CD4-positive, CD25-positive, alpha-beta regulatory T cell (primary cell): ENCODE measurements at regions not wholly inside any gene's neighbourhood (a gene's known extent, or its start where the extent isn't known, plus 50 kb on each side); places are given as distances from the start of the nearest gene placed in this dataset.

Experiments used
- ATAC-seq, 2 donors: fragments of 150-1000 bp; cut with Tn5 transposase; one replicate each; pipeline ENCODE4 v1.10.0; 2021; ENCODE audit warnings: low read depth in 2 of 2, moderate number of reproducible peaks in 2 of 2, moderate library complexity in 1 of 2
- DNase-seq, 3 donors: peaks; one replicate each; pipeline versions ENCODE4 v3.0.0 to v3.0.0-alpha.2; 2012 to 2022; ENCODE audit warnings: mixed read lengths in 1 of 3
- H3K27ac ChIP-seq: one replicate; pipeline ENCODE4 v1.7.0; 2013; ENCODE audit warnings: mild to moderate bottlenecking, low read length; ENCODE audit not compliant: insufficient read depth, poor library complexity, severe bottlenecking
- H3K27me3 ChIP-seq: one replicate; pipeline ENCODE4 v1.7.0; 2013; ENCODE audit warnings: low read length; ENCODE audit not compliant: control insufficient read depth, insufficient read depth
- H3K36me3 ChIP-seq: one replicate; pipeline ENCODE4 v1.7.0; 2013; ENCODE audit warnings: mild to moderate bottlenecking, low read length, moderate library complexity; ENCODE audit not compliant: control insufficient read depth, insufficient read depth
- H3K4me1 ChIP-seq: 2 replicates; pipeline ENCODE4 v1.7.0; 2013; ENCODE audit warnings: mild to moderate bottlenecking, low read length; ENCODE audit not compliant: insufficient read depth, control insufficient read depth, poor library complexity, severe bottlenecking
- H3K4me3 ChIP-seq: one replicate; pipeline ENCODE4 v1.7.0; 2013; ENCODE audit warnings: low read depth, mild to moderate bottlenecking, low read length, moderate library complexity
- H3K9me3 ChIP-seq, 2 experiments: 1 replicate in 1 of 2; 2 replicates in 1 of 2; pipeline ENCODE4 v1.7.0; 2013; ENCODE audit warnings: low read length in 2 of 2, mild to moderate bottlenecking in 1 of 2, moderate library complexity in 1 of 2; ENCODE audit not compliant: control insufficient read depth in 2 of 2
- H3K27ac Mint-ChIP-seq, 3 donors: one replicate each; pipeline ENCODE4 v1.8.0; 2020 to 2022; ENCODE audit warnings: mild to moderate bottlenecking in 3 of 3, mixed read lengths in 3 of 3, moderate library complexity in 2 of 3
- H3K27me3 Mint-ChIP-seq: one replicate; pipeline ENCODE4 v1.8.0; 2022; ENCODE audit warnings: mild to moderate bottlenecking, mixed read lengths
- H3K36me3 Mint-ChIP-seq: one replicate; pipeline ENCODE4 v1.8.0; 2020; ENCODE audit warnings: mixed read lengths
- H3K4me1 Mint-ChIP-seq, 4 donors: one replicate each; pipeline ENCODE4 v1.8.0; 2020 to 2022; ENCODE audit warnings: mixed read lengths in 4 of 4, mild to moderate bottlenecking in 1 of 4
- H3K4me3 Mint-ChIP-seq, 4 donors: one replicate each; pipeline ENCODE4 v1.8.0; 2020 to 2022; ENCODE audit warnings: mild to moderate bottlenecking in 4 of 4, mixed read lengths in 4 of 4, moderate library complexity in 3 of 4
- H3K9me3 Mint-ChIP-seq, 7 donors: one replicate each; pipeline ENCODE4 v1.8.0; 2020 to 2022; ENCODE audit warnings: mixed read lengths in 7 of 7, mild to moderate bottlenecking in 3 of 7, moderate library complexity in 2 of 7

DNA sequence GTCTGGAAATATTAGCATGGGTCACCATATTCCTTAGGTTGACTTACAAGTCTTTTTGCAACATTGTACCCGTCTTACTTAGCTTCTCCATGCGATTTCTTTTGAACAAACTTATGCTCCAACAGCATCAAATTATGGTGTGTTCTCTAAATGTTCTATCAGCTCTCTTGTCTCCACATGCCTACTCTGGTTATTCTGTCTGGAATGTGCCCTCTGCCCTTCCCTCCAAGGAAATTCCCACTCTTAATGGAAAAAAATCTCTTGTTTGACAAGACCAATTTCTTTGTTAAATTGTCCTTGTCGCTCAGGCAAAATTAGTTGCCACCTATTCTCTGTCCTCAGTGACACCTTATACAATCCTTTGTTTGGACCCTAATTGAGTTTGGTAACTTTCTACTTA, 522.8 kb upstream of the LUZP2 start:
- H3K27ac Mint-ChIP-seq = no peak overlapping the region
- H3K4me1 ChIP-seq = no peaks in the 10 kb centered on the region
- H3K36me3 ChIP-seq = no peaks in the 10 kb centered on the region
- peaks cover 2 to 16% (median 8%) of the 10 kb centered on the region in 7 donors for H3K9me3 Mint-ChIP-seq
- no peaks in the 10 kb centered on the region for H3K27me3 Mint-ChIP-seq
- H3K9me3 ChIP-seq = no peaks in the 10 kb centered on the region
- DNase-seq (no peak), ATAC-seq (no peak)
- no peak overlapping the region for H3K27ac ChIP-seq
- H3K4me3 ChIP-seq = no peak overlapping the region
- H3K4me1 Mint-ChIP-seq = no peaks in the 10 kb centered on the region
- H3K27me3 ChIP-seq = no peaks in the 10 kb centered on the region
- H3K36me3 Mint-ChIP-seq = no peaks in the 10 kb centered on the region
- no peak overlapping the region for H3K4me3 Mint-ChIP-seq

DNA sequence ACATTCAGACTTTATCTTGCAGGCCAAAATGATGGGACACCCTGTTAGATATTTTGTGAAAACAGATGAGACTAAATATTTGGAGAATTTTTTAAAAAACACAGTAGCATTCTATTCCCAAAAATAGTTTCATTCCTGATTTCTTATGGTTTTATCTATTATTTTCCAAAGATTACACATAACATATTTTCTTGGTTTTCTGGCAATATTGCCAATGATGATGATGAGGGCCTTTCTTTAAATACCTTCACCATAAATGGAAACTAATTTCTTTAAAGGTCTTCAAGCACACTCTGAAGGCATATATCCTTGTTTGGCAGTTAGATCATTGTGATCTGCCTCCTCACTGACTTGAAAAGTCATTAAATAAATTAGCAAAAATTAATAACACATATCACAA, 522.3 kb upstream of the LUZP2 start:
- Mint-ChIP-seq H3K9me3 (peaks cover 2 to 12% (median 8%) of the 10 kb centered on the region in 7 donors), H3K36me3 (no peaks in the 10 kb centered on the region), H3K4me3 (no peak overlapping the region), H3K27ac (no peak overlapping the region), H3K4me1 (no peaks in the 10 kb centered on the region), H3K27me3 (no peaks in the 10 kb centered on the region)
- no peaks in the 10 kb centered on the region for H3K9me3 ChIP-seq
- H3K27me3 ChIP-seq = no peaks in the 10 kb centered on the region
- no peaks in the 10 kb centered on the region for H3K36me3 ChIP-seq
- DNase-seq (no peak), ATAC-seq (no peak)
- no peaks in the 10 kb centered on the region for H3K4me1 ChIP-seq
- no peak overlapping the region for H3K4me3 ChIP-seq
- no peak overlapping the region for H3K27ac ChIP-seq

DNA sequence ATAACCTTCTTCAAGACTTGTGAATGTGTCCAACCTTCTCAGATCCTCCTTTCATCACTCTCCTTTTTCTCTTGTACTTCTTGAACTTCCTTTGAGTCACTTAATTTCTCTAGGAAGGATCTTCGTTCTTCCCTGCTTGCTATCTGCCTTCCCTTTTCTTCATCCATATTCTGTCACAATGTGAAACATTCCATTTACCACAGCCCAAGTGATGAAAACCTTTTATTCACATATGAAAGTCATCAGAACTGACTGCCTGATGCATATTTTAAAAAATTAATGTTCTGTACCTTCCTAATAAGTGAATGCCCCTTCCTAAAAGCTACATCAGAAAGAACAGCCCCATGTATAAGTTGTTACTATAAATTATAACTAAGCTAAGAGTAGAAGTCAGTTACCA, 520.4 kb upstream of the LUZP2 start:
- Histone ChIP-seq H3K9me3 (peaks cover 0 to 6% of the 10 kb centered on the region in 2 experiments), H3K4me1 (no peaks in the 10 kb centered on the region), H3K27ac (no peak overlapping the region), H3K27me3 (no peaks in the 10 kb centered on the region), H3K36me3 (no peaks in the 10 kb centered on the region), H3K4me3 (no peak overlapping the region)
- Mint-ChIP-seq H3K4me3 (no peak overlapping the region), H3K36me3 (no peaks in the 10 kb centered on the region), H3K9me3 (peaks cover 0 to 15% (median 4%) of the 10 kb centered on the region in 7 donors), H3K27ac (no peak overlapping the region), H3K27me3 (no peaks in the 10 kb centered on the region), H3K4me1 (no peaks in the 10 kb centered on the region)
- ATAC-seq (no peak), DNase-seq (no peak)

DNA sequence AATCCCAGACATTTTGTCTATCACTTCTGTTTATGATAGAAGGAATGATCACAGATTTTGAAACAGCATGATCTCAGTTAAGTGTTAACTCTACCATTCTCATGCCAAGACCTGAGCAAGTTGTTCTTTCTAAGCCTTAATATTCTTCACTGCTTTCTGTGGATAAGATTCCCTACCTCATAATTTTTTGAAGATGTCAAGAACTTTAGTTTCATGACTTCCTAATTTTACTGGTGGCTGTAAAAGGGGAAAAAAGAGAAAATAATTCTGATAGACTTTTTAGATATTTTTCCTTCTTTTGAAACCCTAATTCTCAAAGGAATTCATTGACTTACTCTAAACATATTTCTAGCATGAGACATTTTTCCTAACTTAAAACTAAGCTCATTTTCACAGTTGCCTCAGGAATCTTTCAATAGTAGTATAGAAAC, 520.0 kb upstream of the LUZP2 start:
- no peaks in the 10 kb centered on the region for H3K4me1 Mint-ChIP-seq
- no peaks in the 10 kb centered on the region for H3K36me3 Mint-ChIP-seq
- no peak overlapping the region for H3K4me3 ChIP-seq
- H3K27ac ChIP-seq = no peak overlapping the region
- no peaks in the 10 kb centered on the region for H3K27me3 Mint-ChIP-seq
- H3K4me1 ChIP-seq = no peaks in the 10 kb centered on the region
- no peak overlapping the region for H3K27ac Mint-ChIP-seq
- H3K27me3 ChIP-seq = no peaks in the 10 kb centered on the region
- H3K9me3 ChIP-seq = peaks cover 0 to 6% of the 10 kb centered on the region in 2 experiments
- ATAC-seq = no peak
- no peak overlapping the region for H3K4me3 Mint-ChIP-seq
- no peak for DNase-seq
- H3K36me3 ChIP-seq = no peaks in the 10 kb centered on the region
- peaks cover 0 to 18% (median 4%) of the 10 kb centered on the region in 7 donors for H3K9me3 Mint-ChIP-seq

DNA sequence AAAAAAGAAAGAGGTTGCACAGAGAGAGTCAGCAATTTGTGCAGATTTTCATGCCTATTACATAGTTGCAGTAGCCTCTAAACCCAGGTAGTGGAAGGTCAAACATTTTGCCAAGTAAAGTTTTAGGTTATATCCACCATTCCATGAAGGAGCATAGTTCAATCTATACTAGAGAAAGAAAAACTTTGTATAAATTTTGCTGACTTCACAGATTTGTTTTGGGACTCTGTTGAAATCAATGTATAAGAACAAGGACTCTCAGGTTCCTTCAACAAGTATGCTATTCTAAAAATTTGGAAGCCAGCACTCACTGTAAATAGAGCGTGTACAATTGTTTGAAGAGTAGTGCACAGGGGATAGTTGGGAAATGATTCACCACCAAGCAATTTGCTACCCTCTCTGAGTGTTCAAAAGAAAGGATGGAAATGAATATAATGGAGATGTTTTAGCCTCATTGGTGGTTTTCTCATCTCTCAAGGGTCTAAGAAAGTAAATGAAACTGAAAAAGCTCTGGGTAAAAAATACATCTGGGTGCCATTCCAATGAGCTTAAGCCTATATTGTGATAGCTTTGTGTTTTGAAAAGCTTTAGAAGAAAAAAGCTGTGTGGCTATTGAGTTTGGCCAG, 508.4 kb upstream of the LUZP2 start:
- H3K4me1 ChIP-seq = no peaks in the 10 kb centered on the region
- ATAC-seq = no peak
- H3K27me3 Mint-ChIP-seq = no peaks in the 10 kb centered on the region
- no peaks in the 10 kb centered on the region for H3K36me3 Mint-ChIP-seq
- no peak overlapping the region for H3K4me3 Mint-ChIP-seq
- DNase-seq = no peak
- no peaks in the 10 kb centered on the region for H3K27me3 ChIP-seq
- H3K4me1 Mint-ChIP-seq = no peaks in the 10 kb centered on the region
- H3K36me3 ChIP-seq = no peaks in the 10 kb centered on the region
- no peak overlapping the region for H3K27ac Mint-ChIP-seq
- peaks cover 3 to 27% (median 4%) of the 10 kb centered on the region in 7 donors for H3K9me3 Mint-ChIP-seq
- no peak overlapping the region for H3K27ac ChIP-seq
- H3K9me3 ChIP-seq = peaks cover 0 to 1% of the 10 kb centered on the region in 2 experiments
- no peak overlapping the region for H3K4me3 ChIP-seq

DNA sequence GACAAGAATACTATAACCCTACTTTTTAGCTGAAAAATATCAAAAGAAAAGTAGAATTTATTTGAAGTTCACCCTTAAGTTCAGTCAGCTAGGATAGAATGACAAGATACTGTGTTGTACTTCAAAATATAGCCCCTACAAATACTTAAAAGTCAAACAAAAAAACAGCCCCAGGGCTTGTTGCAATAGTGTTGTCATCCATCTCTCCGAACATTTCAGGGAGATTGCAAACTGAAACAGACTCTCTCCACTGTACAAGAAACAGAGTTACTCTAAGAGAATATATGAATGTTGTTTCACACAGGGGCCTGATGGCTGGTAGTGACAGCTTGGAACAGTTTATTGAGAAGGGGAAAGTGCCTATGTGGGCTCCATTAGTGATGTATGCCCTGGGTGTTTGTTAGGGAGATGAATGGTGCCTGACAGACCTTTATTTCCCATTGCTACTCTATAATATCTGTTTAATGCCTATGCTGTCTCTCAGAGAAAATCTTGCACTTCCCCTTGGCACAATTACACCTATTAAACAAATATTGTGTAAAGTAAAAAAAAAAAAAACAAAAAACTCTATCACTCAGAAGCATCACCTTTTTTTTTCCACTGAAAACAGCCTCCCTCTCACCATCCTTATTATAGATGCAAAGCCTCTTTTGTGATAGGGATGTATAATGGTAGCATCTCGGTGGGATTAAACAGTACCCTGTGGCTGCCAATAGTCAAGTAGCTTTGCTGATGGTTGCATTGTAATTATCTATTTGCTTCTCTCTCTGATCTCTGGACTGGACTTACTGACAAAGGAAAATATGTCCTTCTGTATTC, 506.3 kb upstream of the LUZP2 start:
- Mint-ChIP-seq H3K9me3 (peaks cover 1 to 32% (median 6%) of the 10 kb centered on the region in 7 donors), H3K36me3 (no peaks in the 10 kb centered on the region), H3K4me1 (no peaks in the 10 kb centered on the region), H3K27me3 (no peaks in the 10 kb centered on the region), H3K4me3 (no peak overlapping the region), H3K27ac (no peak overlapping the region)
- H3K36me3 ChIP-seq = no peaks in the 10 kb centered on the region
- H3K4me3 ChIP-seq = no peak overlapping the region
- H3K27me3 ChIP-seq = no peaks in the 10 kb centered on the region
- ATAC-seq = no peak
- H3K27ac ChIP-seq = no peak overlapping the region
- DNase-seq = no peak
- H3K4me1 ChIP-seq = no peaks in the 10 kb centered on the region
- peaks cover 0 to 3% of the 10 kb centered on the region in 2 experiments for H3K9me3 ChIP-seq

DNA sequence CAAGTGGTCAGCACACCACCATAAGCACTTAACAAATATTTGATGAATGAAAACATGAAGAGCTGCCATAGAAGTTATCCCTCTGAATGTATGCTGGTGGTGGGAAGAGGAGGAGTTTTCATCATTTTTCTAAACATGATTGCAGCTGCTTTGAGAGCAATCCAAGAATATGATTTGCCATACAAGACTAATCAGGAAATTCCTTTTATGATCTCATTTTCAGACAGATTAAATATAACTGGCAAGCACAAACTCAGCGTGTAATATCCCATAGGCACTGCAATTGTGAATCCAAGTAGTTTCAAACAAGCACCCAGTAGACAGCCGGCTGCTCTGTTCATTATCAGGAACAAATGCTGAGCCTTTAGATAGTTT, 505.7 kb upstream of the LUZP2 start:
- Mint-ChIP-seq H3K9me3 (peaks cover 4 to 32% (median 7%) of the 10 kb centered on the region in 7 donors), H3K27ac (no peak overlapping the region), H3K4me3 (no peak overlapping the region), H3K36me3 (no peaks in the 10 kb centered on the region), H3K27me3 (no peaks in the 10 kb centered on the region), H3K4me1 (no peaks in the 10 kb centered on the region)
- ATAC-seq = no peak
- Histone ChIP-seq H3K9me3 (peaks cover 0 to 4% of the 10 kb centered on the region in 2 experiments), H3K4me3 (no peak overlapping the region), H3K4me1 (no peaks in the 10 kb centered on the region), H3K27ac (no peak overlapping the region), H3K36me3 (no peaks in the 10 kb centered on the region), H3K27me3 (no peaks in the 10 kb centered on the region)
- DNase-seq = no peak

DNA sequence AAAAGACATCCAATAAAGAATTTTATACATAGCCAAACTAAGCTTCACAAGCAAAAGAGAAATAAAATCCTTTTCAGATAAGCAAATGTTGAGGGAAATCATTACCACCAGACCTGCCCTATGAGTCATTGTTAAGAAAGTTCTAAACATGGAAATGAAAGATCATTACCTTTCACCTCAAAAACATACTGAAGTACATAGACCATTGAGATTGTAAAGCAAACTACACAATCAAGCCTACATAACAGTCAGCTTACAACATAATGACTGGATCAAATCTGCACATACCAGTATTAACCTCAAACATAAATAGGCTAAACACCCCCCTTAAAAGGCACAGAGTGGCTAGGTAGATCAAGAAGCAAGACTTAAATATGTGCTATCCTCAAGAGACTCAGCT, 501.0 kb upstream of the LUZP2 start:
- Mint-ChIP-seq H3K9me3 (peaks cover 3 to 55% (median 9%) of the 10 kb centered on the region in 7 donors), H3K36me3 (no peaks in the 10 kb centered on the region), H3K4me1 (no peaks in the 10 kb centered on the region), H3K27me3 (no peaks in the 10 kb centered on the region), H3K4me3 (no peak overlapping the region), H3K27ac (no peak overlapping the region)
- H3K27ac ChIP-seq = no peak overlapping the region
- H3K36me3 ChIP-seq = no peaks in the 10 kb centered on the region
- H3K4me3 ChIP-seq = no peak overlapping the region
- H3K27me3 ChIP-seq = no peaks in the 10 kb centered on the region
- DNase-seq (no peak), ATAC-seq (no peak)
- peaks cover 0 to 3% of the 10 kb centered on the region in 2 experiments for H3K9me3 ChIP-seq
- H3K4me1 ChIP-seq = no peaks in the 10 kb centered on the region
